ENCODE measurements at regions not wholly inside any gene's neighbourhood (a gene's known extent, or its start where the extent isn't known, plus 50 kb on each side); places are given as distances from the start of the nearest gene placed in this dataset.
"Not testable (repeated sequence)": the region's sequence is repeated elsewhere in the genome, so short reads cannot be mapped to it uniquely, and the experiment has no call there.

- WGBS (ENCODE audit: insufficient coverage): no CpG with 5 or more reads among the region's 2 CpGs
- no peak for TF ChIP-seq CTCF (IDR thresholded peaks at IDR 0.05)
- no peak overlapping the region for H3K4me3 ChIP-seq (replicated peaks in 1 of 3; ENCODE audit: low read depth in 2 of 3, low read length in 3 of 3)
- Mint-ChIP-seq H3K36me3 (no peaks in the 10 kb centered on the region), H3K4me3 (no peak overlapping the region), H3K27me3 (ENCODE audit: low read depth in 3 of 3) (no peaks in the 10 kb centered on the region), H3K27ac (no peak overlapping the region), H3K4me1 (no peaks in the 10 kb centered on the region), H3K9me3 (peaks cover 0 to 10% (median 1%) of the 10 kb centered on the region in 7 donors)
- DNase-seq: no peak
- intact Hi-C loops (cut with micrococcal nuclease): no loop called here
- H3K9ac ChIP-seq (ENCODE audit: insufficient read depth, low read length, poor library complexity, severe bottlenecking): no peak overlapping the region
- H3K4me1 ChIP-seq (ENCODE audit: control insufficient read depth in 1 of 2, insufficient read depth in 2 of 2, low read length in 2 of 2): no peaks in the 10 kb centered on the region
- no peak overlapping the region for H3K27ac ChIP-seq (ENCODE audit: low read depth in 1 of 2, low read length in 2 of 2)
- no peak overlapping the region for H2AFZ ChIP-seq (ENCODE audit: insufficient read depth, low read depth, low read length, poor library complexity, severe bottlenecking)
- H4K20me1 ChIP-seq (ENCODE audit: insufficient read depth, low read length): no peaks in the 10 kb centered on the region
- H3K4me2 ChIP-seq (replicated peaks; ENCODE audit: extremely low read depth, low read length, poor library complexity, severe bottlenecking): no peak overlapping the region
- H3K27me3 ChIP-seq (ENCODE audit: control insufficient read depth in 2 of 2, insufficient read depth in 2 of 2, low read length in 2 of 2): no peaks in the 10 kb centered on the region
- H3K79me2 ChIP-seq (ENCODE audit: insufficient read depth, low read length): no peaks in the 10 kb centered on the region
- H3K36me3 ChIP-seq (replicated peaks in 1 of 2; ENCODE audit: control insufficient read depth in 1 of 2, insufficient read depth in 2 of 2, low read length in 2 of 2): no peaks in the 10 kb centered on the region
- peaks cover 5 to 10% of the 10 kb centered on the region in 2 donors for H3K9me3 ChIP-seq (replicated peaks in 1 of 2; ENCODE audit: control insufficient read depth in 1 of 2, insufficient read depth in 1 of 2, low read length in 2 of 2)
These were observed 890.6 kb downstream of the DNAJB9 start for GRCh38 chr7:109460296-109460695.

DNA sequence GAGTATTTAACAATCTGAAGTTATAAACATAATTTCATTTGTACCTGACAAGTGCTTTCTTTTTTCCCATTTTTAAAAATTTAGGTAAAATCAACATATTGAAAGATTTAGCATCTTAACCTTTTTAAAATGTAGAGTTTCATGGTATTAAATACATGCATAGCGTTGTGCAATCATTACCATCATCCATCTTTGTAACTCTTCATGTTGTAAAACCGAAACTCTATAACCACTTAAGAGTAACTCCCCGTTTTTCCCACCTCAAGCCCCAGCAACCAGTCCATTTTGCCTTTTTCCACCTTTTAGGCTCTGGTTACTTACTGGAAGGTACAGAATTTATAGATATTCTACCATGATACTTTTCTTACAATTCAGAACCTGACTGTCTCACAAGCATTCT is 892.5 kb downstream of the DNAJB9 start:
- Histone ChIP-seq H3K9ac (ENCODE audit: insufficient read depth, low read length, poor library complexity, severe bottlenecking) (no peak overlapping the region), H3K36me3 (replicated peaks in 1 of 2; ENCODE audit: control insufficient read depth in 1 of 2, insufficient read depth in 2 of 2, low read length in 2 of 2) (no peaks in the 10 kb centered on the region), H3K4me3 (replicated peaks in 1 of 3; ENCODE audit: low read depth in 2 of 3, low read length in 3 of 3) (no peak overlapping the region), H3K27ac (ENCODE audit: low read depth in 1 of 2, low read length in 2 of 2) (no peak overlapping the region), H3K27me3 (ENCODE audit: control insufficient read depth in 2 of 2, insufficient read depth in 2 of 2, low read length in 2 of 2) (no peaks in the 10 kb centered on the region), H2AFZ (ENCODE audit: insufficient read depth, low read depth, low read length, poor library complexity, severe bottlenecking) (no peak overlapping the region), H3K4me2 (replicated peaks; ENCODE audit: extremely low read depth, low read length, poor library complexity, severe bottlenecking) (no peak overlapping the region), H4K20me1 (ENCODE audit: insufficient read depth, low read length) (no peaks in the 10 kb centered on the region), H3K79me2 (ENCODE audit: insufficient read depth, low read length) (no peaks in the 10 kb centered on the region), H3K4me1 (ENCODE audit: control insufficient read depth in 1 of 2, insufficient read depth in 2 of 2, low read length in 2 of 2) (no peaks in the 10 kb centered on the region), H3K9me3 (replicated peaks in 1 of 2; ENCODE audit: control insufficient read depth in 1 of 2, insufficient read depth in 1 of 2, low read length in 2 of 2) (no peaks in the 10 kb centered on the region)
- no peak overlapping the region for H3K4me3 Mint-ChIP-seq
- no peaks in the 10 kb centered on the region for H3K27me3 Mint-ChIP-seq (ENCODE audit: low read depth in 3 of 3)
- no peak for TF ChIP-seq CTCF (IDR thresholded peaks at IDR 0.05)
- H3K36me3 Mint-ChIP-seq: no peaks in the 10 kb centered on the region
- peaks cover 0 to 4% (median 0%) of the 10 kb centered on the region in 7 donors for H3K9me3 Mint-ChIP-seq
- no peaks in the 10 kb centered on the region for H3K4me1 Mint-ChIP-seq
- DNase-seq: no peak
- H3K27ac Mint-ChIP-seq: no peak overlapping the region
- intact Hi-C loops (cut with micrococcal nuclease): no loop called here
- WGBS (ENCODE audit: insufficient coverage): no CpG with 5 or more reads among the region's 3 CpGs

- WGBS (ENCODE audit: insufficient coverage): no CpG with 5 or more reads among the region's 4 CpGs
- H3K9me3 ChIP-seq (replicated peaks in 1 of 2; ENCODE audit: control insufficient read depth in 1 of 2, insufficient read depth in 1 of 2, low read length in 2 of 2); H3K4me3 Mint-ChIP-seq; H3K79me2 ChIP-seq (ENCODE audit: insufficient read depth, low read length); H3K9me3 Mint-ChIP-seq; H3K36me3 Mint-ChIP-seq; H3K36me3 ChIP-seq (replicated peaks in 1 of 2; ENCODE audit: control insufficient read depth in 1 of 2, insufficient read depth in 2 of 2, low read length in 2 of 2); intact Hi-C loops (cut with micrococcal nuclease); H3K4me2 ChIP-seq (replicated peaks; ENCODE audit: extremely low read depth, low read length, poor library complexity, severe bottlenecking); H2AFZ ChIP-seq (ENCODE audit: insufficient read depth, low read depth, low read length, poor library complexity, severe bottlenecking); H4K20me1 ChIP-seq (ENCODE audit: insufficient read depth, low read length); H3K27me3 Mint-ChIP-seq (ENCODE audit: low read depth in 3 of 3); H3K4me3 ChIP-seq (replicated peaks in 1 of 3; ENCODE audit: low read depth in 2 of 3, low read length in 3 of 3); H3K9ac ChIP-seq (ENCODE audit: insufficient read depth, low read length, poor library complexity, severe bottlenecking); H3K4me1 ChIP-seq (ENCODE audit: control insufficient read depth in 1 of 2, insufficient read depth in 2 of 2, low read length in 2 of 2); H3K27ac Mint-ChIP-seq; H3K4me1 Mint-ChIP-seq; H3K27me3 ChIP-seq (ENCODE audit: control insufficient read depth in 2 of 2, insufficient read depth in 2 of 2, low read length in 2 of 2); H3K27ac ChIP-seq (ENCODE audit: low read depth in 1 of 2, low read length in 2 of 2); DNase-seq: not testable (repeated sequence)
These were observed 898.1 kb downstream of the DNAJB9 start for GRCh38 chr7:109467729-109468128.
